ENCODE measurements at regions not wholly inside any gene's neighbourhood (a gene's known extent, or its start where the extent isn't known, plus 50 kb on each side); places are given as distances from the start of the nearest gene placed in this dataset.

- POLR2A ChIA-PET = no interaction called here
- in situ Hi-C loops (cut with HindIII; ENCODE audit: low pct_unique_long_range_greater_than_20kb, low sequenced_read_pairs) (no loop called here), intact Hi-C loops (cut with micrococcal nuclease; ENCODE audit: unreplicated experiment) (no loop called here)
- ATAC-seq (no peak), DNase-seq (ENCODE audit: low read depth, low spot score) (no peak)
- Histone ChIP-seq H3K27ac (ENCODE audit: low read length) (no peak overlapping the region), H3K4me3 (ENCODE audit: low read depth in 2 of 2, low read length in 2 of 2) (no peak overlapping the region), H3K9me3 (ENCODE audit: control insufficient read depth, insufficient read depth, low read depth, low read length) (no peaks in the 10 kb centered on the region), H3K27me3 (ENCODE audit: control insufficient read depth, insufficient read depth, low read length) (no peaks in the 10 kb centered on the region), H3K4me1 (ENCODE audit: control insufficient read depth, insufficient read depth, low read length) (no peaks in the 10 kb centered on the region), H3K36me3 (ENCODE audit: control insufficient read depth, insufficient read depth, low read length) (no peaks in the 10 kb centered on the region)
- CTCF ChIA-PET = no interaction called here
- no TSS peak for BruUV-seq (replicated peaks)
- no peak for TF ChIP-seq POLR2AphosphoS5 (IDR thresholded peaks at IDR 0.05; ENCODE audit: low read depth, low read length)
- TF ChIP-seq SIN3A (IDR thresholded peaks at IDR 0.05; ENCODE audit: borderline replicate concordance, insufficient read depth, low read depth, low read length) = no peak
- TF ChIP-seq TCF7L2 (IDR thresholded peaks at IDR 0.05; ENCODE audit: low read depth, low read length) = no peak
- TF ChIP-seq REST (IDR thresholded peaks at IDR 0.05; ENCODE audit: insufficient read depth in 1 of 2, low read depth in 2 of 2, low read length in 1 of 2) = no peak
- no peak for TF ChIP-seq CTCF (IDR thresholded peaks at IDR 0.05)
Observed at GRCh38 chr11:79579063-79579462, 138.2 kb upstream of the TENM4 start.

- Histone ChIP-seq H3K4me1 (ENCODE audit: control insufficient read depth, insufficient read depth, low read length) (no peaks in the 10 kb centered on the region), H3K36me3 (ENCODE audit: control insufficient read depth, insufficient read depth, low read length) (no peaks in the 10 kb centered on the region), H3K4me3 (ENCODE audit: low read depth in 2 of 2, low read length in 2 of 2) (no peak overlapping the region), H3K27ac (ENCODE audit: low read length) (no peak overlapping the region), H3K9me3 (ENCODE audit: control insufficient read depth, insufficient read depth, low read depth, low read length) (no peaks in the 10 kb centered on the region), H3K27me3 (ENCODE audit: control insufficient read depth, insufficient read depth, low read length) (no peaks in the 10 kb centered on the region)
- TF ChIP-seq SIN3A (IDR thresholded peaks at IDR 0.05; ENCODE audit: borderline replicate concordance, insufficient read depth, low read depth, low read length) (no peak), TCF7L2 (IDR thresholded peaks at IDR 0.05; ENCODE audit: low read depth, low read length) (no peak), POLR2AphosphoS5 (IDR thresholded peaks at IDR 0.05; ENCODE audit: low read depth, low read length) (no peak), REST (IDR thresholded peaks at IDR 0.05; ENCODE audit: insufficient read depth in 1 of 2, low read depth in 2 of 2, low read length in 1 of 2) (no peak), CTCF (IDR thresholded peaks at IDR 0.05) (no peak)
- ATAC-seq (no peak), DNase-seq (ENCODE audit: low read depth, low spot score) (no peak)
- no TSS peak for BruUV-seq (replicated peaks)
- intact Hi-C loops (cut with micrococcal nuclease; ENCODE audit: unreplicated experiment) (no loop called here), in situ Hi-C loops (cut with HindIII; ENCODE audit: low pct_unique_long_range_greater_than_20kb, low sequenced_read_pairs) (no loop called here)
- ChIA-PET POLR2A (no interaction called here), CTCF (no interaction called here)
Observed at GRCh38 chr11:79578116-79578515, 137.3 kb upstream of the TENM4 start.

Data from Panc1 (cell line).